Kidney epithelial cell (primary cell): ENCODE measurements at regions not wholly inside any gene's neighbourhood (a gene's known extent, or its start where the extent isn't known, plus 50 kb on each side); places are given as distances from the start of the nearest gene placed in this dataset.

Source experiments
- DNase-seq: peaks from one replicate; pipeline ENCODE4 v3.0.0-alpha.2; 2010; ENCODE audit warnings: low read depth
- H3K27me3 ChIP-seq: 2 replicates; pipeline ENCODE4 v1.6.0; 2011; ENCODE audit warnings: low read length; ENCODE audit not compliant: control insufficient read depth, insufficient read depth
- H3K36me3 ChIP-seq: 2 replicates; pipeline ENCODE4 v1.5.1; 2011; ENCODE audit warnings: low read length; ENCODE audit not compliant: control insufficient read depth, insufficient read depth
- H3K4me3 ChIP-seq: 2 replicates; pipeline ENCODE4 v1.5.1; 2011; ENCODE audit warnings: low read depth, mild to moderate bottlenecking, control low read depth, low read length
- CTCF ChIP-seq: IDR thresholded peaks from 2 replicates; pipeline ENCODE4 v1.5.1; 2011; ENCODE audit warnings: mild to moderate bottlenecking, moderate library complexity, low read length, control low read depth, inconsistent platforms; ENCODE audit not compliant: insufficient read depth, poor library complexity, severe bottlenecking

- no peaks in the 10 kb centered on the region for H3K36me3 ChIP-seq
- no peaks in the 10 kb centered on the region for H3K27me3 ChIP-seq
- DNase-seq: no peak
- no peak overlapping the region for H3K4me3 ChIP-seq
- TF ChIP-seq CTCF: no peak
Observed at GRCh38 chr7:125149151-125149550, 219.5 kb upstream of the POT1 start.

GRCh38 chr7:125147047-125147446, 217.4 kb upstream of the POT1 start:
- no peak for DNase-seq
- Histone ChIP-seq H3K36me3 (no peaks in the 10 kb centered on the region), H3K27me3 (no peaks in the 10 kb centered on the region), H3K4me3 (no peak overlapping the region)
- no peak for TF ChIP-seq CTCF

- no peaks in the 10 kb centered on the region for H3K36me3 ChIP-seq
- no peaks in the 10 kb centered on the region for H3K27me3 ChIP-seq
- peak; percentile 28 for DNase-seq
- no peak overlapping the region for H3K4me3 ChIP-seq
- no peak for TF ChIP-seq CTCF
Observed at GRCh38 chr7:125136755-125137532, 207.3 kb upstream of the POT1 start.

GRCh38 chr7:125136341-125136740, 206.7 kb upstream of the POT1 start:
- no peak for TF ChIP-seq CTCF
- no peaks in the 10 kb centered on the region for H3K27me3 ChIP-seq
- no peaks in the 10 kb centered on the region for H3K36me3 ChIP-seq
- peak; percentile 10 for DNase-seq
- no peak overlapping the region for H3K4me3 ChIP-seq

- no peak overlapping the region for H3K4me3 ChIP-seq
- H3K27me3 ChIP-seq: no peaks in the 10 kb centered on the region
- no peaks in the 10 kb centered on the region for H3K36me3 ChIP-seq
- DNase-seq: no peak
- no peak for TF ChIP-seq CTCF
Observed at GRCh38 chr7:125130173-125130572, 200.5 kb upstream of the POT1 start.

- Histone ChIP-seq H3K36me3 (no peaks in the 10 kb centered on the region), H3K27me3 (no peaks in the 10 kb centered on the region), H3K4me3 (no peak overlapping the region)
- no peak for TF ChIP-seq CTCF
- no peak for DNase-seq
Observed at GRCh38 chr7:125127304-125127703, 197.7 kb upstream of the POT1 start.
